Smooth muscle cell (in vitro differentiated cells): ENCODE measurements at regions not wholly inside any gene's neighbourhood (a gene's known extent, or its start where the extent isn't known, plus 50 kb on each side); places are given as distances from the start of the nearest gene placed in this dataset.

Experiments used
- DNase-seq: peaks from one replicate; lab custom pipeline; 2025; ENCODE audit not compliant: unreplicated experiment; lab: John Stamatoyannopoulos, UW
- H2AFZ ChIP-seq: fragments of 200-600 bp; sonication (generic); 2 replicates; pipeline ENCODE4 v1.6.0; 2016; ENCODE audit warnings: antibody characterized with exemption, low read depth, mild to moderate bottlenecking
- H3F3A ChIP-seq: fragments of 200-600 bp; sonication (generic); 2 replicates; pipeline ENCODE4 v1.6.0; 2017; ENCODE audit warnings: antibody characterized with exemption, low read depth
- H3K27ac ChIP-seq: fragments of 200-600 bp; sonication (generic); 2 replicates; pipeline ENCODE4 v1.5.1; 2016; ENCODE audit warnings: low read depth, mild to moderate bottlenecking
- H3K27me3 ChIP-seq: fragments of 200-600 bp; sonication (generic); 2 replicates; pipeline ENCODE4 v1.6.1; 2016; ENCODE audit warnings: low read depth, mild to moderate bottlenecking
- H3K36me3 ChIP-seq: fragments of 200-600 bp; sonication (generic); 2 replicates; pipeline ENCODE4 v1.5.1; 2016; ENCODE audit warnings: low read depth
- H3K4me1 ChIP-seq: fragments of 200-600 bp; sonication (generic); 2 replicates; pipeline ENCODE4 v1.5.1; 2016; ENCODE audit warnings: low read depth
- H3K4me2 ChIP-seq: fragments of 200-600 bp; sonication (generic); 2 replicates; pipeline ENCODE4 v1.6.0; 2016; ENCODE audit warnings: mild to moderate bottlenecking
- H3K4me3 ChIP-seq: fragments of 200-600 bp; sonication (generic); 2 replicates; pipeline ENCODE4 v1.5.1; 2016; ENCODE audit warnings: mild to moderate bottlenecking
- H3K79me2 ChIP-seq: fragments of 200-600 bp; sonication (generic); 2 replicates; pipeline ENCODE4 v1.6.0; 2016; ENCODE audit warnings: low read depth, mild to moderate bottlenecking
- H3K9ac ChIP-seq: fragments of 200-600 bp; sonication (generic); 2 replicates; pipeline ENCODE4 v1.6.0; 2016; ENCODE audit warnings: low read depth
- H3K9me3 ChIP-seq: fragments of 200-600 bp; sonication (generic); replicated peaks from 2 replicates; pipeline ENCODE4 v1.5.1; 2016; ENCODE audit warnings: low read depth
- H4K20me1 ChIP-seq: fragments of 200-600 bp; sonication (generic); 2 replicates; pipeline ENCODE4 v1.6.0; 2016; ENCODE audit warnings: low read depth
- CTCF ChIP-seq: fragments of 200-600 bp; sonication (generic); IDR thresholded peaks from 2 replicates; pipeline ENCODE4 v1.5.1; 2017; ENCODE audit warnings: borderline replicate concordance, mild to moderate bottlenecking, antibody characterized with exemption; ENCODE audit not compliant: insufficient read depth, poor library complexity, severe bottlenecking
- WGBS: methylation state at CpG from one replicate; pipeline ENCODE4 v1.1.7; 2016; ENCODE audit warnings: low lambda C conversion rate; 5-methylcytosine and 5-hydroxymethylcytosine counted together

- no peak overlapping the region for H3K9ac ChIP-seq
- peak overlapping the region; percentile 76 for H3K4me2 ChIP-seq
- H3K79me2 ChIP-seq: no peaks in the 10 kb centered on the region
- 45% methylated on average over 9 of the region's 9 CpGs for WGBS
- no peak for DNase-seq
- H4K20me1 ChIP-seq: no peaks in the 10 kb centered on the region
- no peak for TF ChIP-seq CTCF
- no peak overlapping the region for H3K27ac ChIP-seq
- H3K9me3 ChIP-seq: no peaks in the 10 kb centered on the region
- no peaks in the 10 kb centered on the region for H3F3A ChIP-seq
- no peak overlapping the region for H2AFZ ChIP-seq
- no peaks in the 10 kb centered on the region for H3K27me3 ChIP-seq
- no peak overlapping the region for H3K4me3 ChIP-seq
- H3K4me1 ChIP-seq: no peaks in the 10 kb centered on the region
- H3K36me3 ChIP-seq: no peaks in the 10 kb centered on the region
Measured at GRCh38 chr2:20543469-20544152, 96.7 kb downstream of the RHOB start.

GRCh38 chr2:20544153-20544747 is 97.4 kb downstream of the RHOB start:
- H3K4me3 ChIP-seq: no peak overlapping the region
- 61% methylated on average over 8 of the region's 8 CpGs for WGBS
- DNase-seq: no peak
- H3K27ac ChIP-seq: no peak overlapping the region
- H4K20me1 ChIP-seq: no peaks in the 10 kb centered on the region
- no peak overlapping the region for H3K9ac ChIP-seq
- H3F3A ChIP-seq: no peaks in the 10 kb centered on the region
- H3K27me3 ChIP-seq: no peaks in the 10 kb centered on the region
- no peaks in the 10 kb centered on the region for H3K9me3 ChIP-seq
- H3K36me3 ChIP-seq: no peaks in the 10 kb centered on the region
- peak overlapping the region; percentile 76 for H3K4me2 ChIP-seq
- no peak overlapping the region for H2AFZ ChIP-seq
- no peaks in the 10 kb centered on the region for H3K4me1 ChIP-seq
- H3K79me2 ChIP-seq: no peaks in the 10 kb centered on the region
- no peak for TF ChIP-seq CTCF

- Histone ChIP-seq H3K4me2 (no peak overlapping the region), H3K79me2 (no peaks in the 10 kb centered on the region), H4K20me1 (no peaks in the 10 kb centered on the region), H3K36me3 (no peaks in the 10 kb centered on the region), H3K9me3 (no peaks in the 10 kb centered on the region), H3F3A (no peaks in the 10 kb centered on the region), H2AFZ (no peak overlapping the region), H3K27ac (no peak overlapping the region), H3K4me3 (no peak overlapping the region), H3K4me1 (no peaks in the 10 kb centered on the region), H3K27me3 (no peaks in the 10 kb centered on the region), H3K9ac (no peak overlapping the region)
- no peak for DNase-seq
- 91% methylated on average over 9 of the region's 9 CpGs for WGBS
- no peak for TF ChIP-seq CTCF
Measured at GRCh38 chr2:20549144-20549543, 101.8 kb downstream of the HS1BP3 start.

GRCh38 chr2:20549691-20550348 is 101.1 kb downstream of the HS1BP3 start:
- no peak overlapping the region for H3K4me3 ChIP-seq
- H3K9ac ChIP-seq: no peak overlapping the region
- H2AFZ ChIP-seq: no peak overlapping the region
- no peaks in the 10 kb centered on the region for H4K20me1 ChIP-seq
- no peaks in the 10 kb centered on the region for H3K79me2 ChIP-seq
- no peaks in the 10 kb centered on the region for H3K4me1 ChIP-seq
- TF ChIP-seq CTCF: no peak
- no peaks in the 10 kb centered on the region for H3K36me3 ChIP-seq
- no peaks in the 10 kb centered on the region for H3K27me3 ChIP-seq
- no peak overlapping the region for H3K27ac ChIP-seq
- 78% methylated on average over 1 of the region's 1 CpG for WGBS
- H3K4me2 ChIP-seq: no peak overlapping the region
- no peaks in the 10 kb centered on the region for H3K9me3 ChIP-seq
- DNase-seq: no peak
- H3F3A ChIP-seq: no peaks in the 10 kb centered on the region
